K562 (cell line): ENCODE measurements at regions not wholly inside any gene's neighbourhood (a gene's known extent, or its start where the extent isn't known, plus 50 kb on each side); places are given as distances from the start of the nearest gene placed in this dataset.
A peak's percentile ranks its signal among the peaks of the same experiment; 100 is the strongest.

ENCODE experiments used
- CEBPZ ChIP-seq: fragments of 150-350 bp; IDR thresholded peaks from 2 replicates; pipeline ENCODE4 v1.6.1; 2014; ENCODE audit warnings: low read depth, mild to moderate bottlenecking, low read length, borderline replicate concordance
- E2F8 ChIP-seq: fragments of 450-650 bp; IDR thresholded peaks from 2 replicates; pipeline ENCODE4 v1.7.1; 2018; ENCODE audit warnings: mild to moderate bottlenecking, low read depth; ENCODE audit not compliant: partially characterized antibody
- FOSL1 ChIP-seq: fragments of 200-800 bp; sonication (Bioruptor generic); conservative IDR thresholded peaks from 2 replicates; pipeline ENCODE4 v1.6.1; 2016; ENCODE audit warnings: missing genetic modification characterization, missing compliant biosample characterization
- FOXM1 ChIP-seq, 2 experiments: fragments of 450-650 bp in 1 of 2; sonication (generic) in 1 of 2; formaldehyde crosslinking in 1 of 2; IDR thresholded peaks; 2 replicates each; pipeline versions ENCODE4 v1.6.1 to v1.9.0; 2017 to 2022; ENCODE audit warnings: low read depth in 2 of 2, mild to moderate bottlenecking in 2 of 2, missing genetic modification reagents in 1 of 2, moderate library complexity in 1 of 2
- MBD2 ChIP-seq: sonication (generic); IDR thresholded peaks from 2 replicates; pipeline ENCODE4 v1.6.1; 2016; ENCODE audit warnings: low read depth, borderline replicate concordance
- MED1 ChIP-seq: sonication (generic); formaldehyde crosslinking; IDR thresholded peaks from 2 replicates; pipeline ENCODE4 v1.8.1; 2023; ENCODE audit warnings: missing genetic modification reagents, borderline replicate concordance
- RBBP5 ChIP-seq: fragments of 200-600 bp; sonication (generic); IDR thresholded peaks from 2 replicates; pipeline ENCODE4 v1.6.1; 2012; ENCODE audit warnings: borderline replicate concordance, mild to moderate bottlenecking, low read length, control low read depth, inconsistent platforms; ENCODE audit not compliant: insufficient read depth, poor library complexity, severe bottlenecking
- ZNF124 ChIP-seq: sonication (generic); formaldehyde crosslinking; IDR thresholded peaks from 2 replicates; pipeline ENCODE4 v1.8.1; 2022; ENCODE audit warnings: missing genetic modification reagents
- ZNF407 ChIP-seq: fragments of 450-650 bp; IDR thresholded peaks from 2 replicates; pipeline ENCODE4 v1.6.1; 2016; ENCODE audit warnings: low read depth
- ZNF41 ChIP-seq: fragments of 250-450 bp; sonication (Bioruptor Pico); conservative IDR thresholded peaks from 2 replicates; pipeline ENCODE4 v1.4.0; 2020; ENCODE audit warnings: mild to moderate bottlenecking

- TF ChIP-seq E2F8 (peak; percentile 99), MED1 (CRISPR knock-in tag) (0 out of 2 replicates have a peak, but pooled peaks have one; percentile 9), FOSL1 (tag) (no peak), RBBP5 (no peak), CEBPZ (no peak), ZNF41 (CRISPR knock-in tag) (no peak), ZNF124 (CRISPR knock-in tag) (no peak), FOXM1 (IDR thresholded peaks at IDR 0.05; ENCODE audit: low read depth) (no peak), FOXM1 (CRISPR knock-in tag; IDR thresholded peaks at IDR 0.05; ENCODE audit: low read depth) (0 out of 2 replicates have a peak, but pooled peaks have one; percentile 2), MBD2 (0 out of 2 replicates have a peak, but pooled peaks have one; percentile 49), ZNF407 (no peak)
Measured at GRCh38 chr6:27145731-27146455, 101.6 kb upstream of the PRSS16 start (continued).
